ENCODE measurements at regions not wholly inside any gene's neighbourhood (a gene's known extent, or its start where the extent isn't known, plus 50 kb on each side); places are given as distances from the start of the nearest gene placed in this dataset.

GRCh38 chr4:32988165-32988811 lies 2268.1 kb downstream of the PCDH7 start:
- no peak for DNase-seq (ENCODE audit: low spot score)

- no peak for DNase-seq (ENCODE audit: low spot score)
These were observed 2271.5 kb downstream of the PCDH7 start for GRCh38 chr4:32991663-32992062.

- DNase-seq (ENCODE audit: low spot score), result no peak
These were observed 2275.1 kb downstream of the PCDH7 start for GRCh38 chr4:32994981-32995881.

- no peak for DNase-seq (ENCODE audit: low spot score)
These were observed 2293.1 kb downstream of the PCDH7 start for GRCh38 chr4:33013282-33013681.

GRCh38 chr4:33025236-33025635 lies 2305.1 kb downstream of the PCDH7 start:
- no peak for DNase-seq (ENCODE audit: low spot score)

- DNase-seq (ENCODE audit: low spot score), result no peak
These were observed 2309.8 kb downstream of the PCDH7 start for GRCh38 chr4:33029976-33030375.

GRCh38 chr4:33031328-33031727 lies 2311.2 kb downstream of the PCDH7 start:
- no peak for DNase-seq (ENCODE audit: low spot score)

- no peak for DNase-seq (ENCODE audit: low spot score)
These were observed 2317.3 kb downstream of the PCDH7 start for GRCh38 chr4:33037464-33037863.

GRCh38 chr4:33045334-33045733 lies 2325.2 kb downstream of the PCDH7 start:
- no peak for DNase-seq (ENCODE audit: low spot score)

- DNase-seq (ENCODE audit: low spot score), result no peak
These were observed 2332.1 kb downstream of the PCDH7 start for GRCh38 chr4:33052241-33052640.

GRCh38 chr4:33054161-33054560 lies 2334.0 kb downstream of the PCDH7 start:
- no peak for DNase-seq (ENCODE audit: low spot score)

GRCh38 chr4:33054656-33055196 lies 2334.6 kb downstream of the PCDH7 start:
- DNase-seq (ENCODE audit: low spot score), result no peak

GRCh38 chr4:33057736-33058135 lies 2337.6 kb downstream of the PCDH7 start:
- no peak for DNase-seq (ENCODE audit: low spot score)

GRCh38 chr4:33058998-33059397 lies 2338.8 kb downstream of the PCDH7 start:
- DNase-seq (ENCODE audit: low spot score), result no peak

- no peak for DNase-seq (ENCODE audit: low spot score)
These were observed 2340.7 kb downstream of the PCDH7 start for GRCh38 chr4:33060674-33061542.

GRCh38 chr4:33061727-33062126 lies 2341.6 kb downstream of the PCDH7 start:
- no peak for DNase-seq (ENCODE audit: low spot score)

- no peak for DNase-seq (ENCODE audit: low spot score)
These were observed 2342.1 kb downstream of the PCDH7 start for GRCh38 chr4:33062155-33062806.

GRCh38 chr4:33063241-33063640 lies 2343.1 kb downstream of the PCDH7 start:
- no peak for DNase-seq (ENCODE audit: low spot score)

- DNase-seq (ENCODE audit: low spot score), result no peak
These were observed 2344.1 kb downstream of the PCDH7 start for GRCh38 chr4:33064238-33064637.

GRCh38 chr4:33065749-33066148 lies 2345.6 kb downstream of the PCDH7 start:
- DNase-seq (ENCODE audit: low spot score), result no peak

GRCh38 chr4:33067221-33067620 lies 2347.1 kb downstream of the PCDH7 start:
- DNase-seq (ENCODE audit: low spot score), result no peak

GRCh38 chr4:33068539-33068938 lies 2348.4 kb downstream of the PCDH7 start:
- no peak for DNase-seq (ENCODE audit: low spot score)
